ENCODE measurements at regions not wholly inside any gene's neighbourhood (a gene's known extent, or its start where the extent isn't known, plus 50 kb on each side); places are given as distances from the start of the nearest gene placed in this dataset.

DNA sequence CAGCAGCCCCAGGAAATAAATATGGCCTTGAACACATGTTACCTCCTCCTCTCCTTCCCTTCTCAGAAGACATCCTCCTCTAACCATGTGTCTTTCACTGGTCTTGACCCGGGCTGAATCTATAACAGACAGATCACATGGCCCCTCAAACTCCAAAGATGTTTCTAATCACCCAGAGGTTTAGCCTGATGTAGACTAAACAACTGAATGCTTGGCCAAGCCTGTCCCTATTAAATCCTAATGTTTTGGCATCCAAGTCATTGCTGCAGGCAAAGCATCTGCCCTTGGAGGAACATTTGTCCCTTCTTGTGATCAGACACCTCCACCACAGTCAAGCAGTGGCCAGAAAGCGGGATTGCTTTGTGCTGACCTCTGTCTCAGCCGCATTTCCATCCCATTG lies 65.5 kb downstream of the ANKRD60 start:
- no peaks in the 10 kb centered on the region for H3K36me3 ChIP-seq (ENCODE audit: insufficient read depth, low read depth, low read length)
- no peaks in the 10 kb centered on the region; the same call in 1 of the 2 replicates for H3K4me1 ChIP-seq (ENCODE audit: insufficient read depth, low read length)
- no peaks in the 10 kb centered on the region for H3K27me3 ChIP-seq (ENCODE audit: insufficient read depth, low read length)
- H3K27ac ChIP-seq (ENCODE audit: low read length) = no peak overlapping the region
- no peaks in the 10 kb centered on the region for H3K9me3 ChIP-seq (ENCODE audit: insufficient read depth, low read depth, low read length)
- H3K9ac ChIP-seq (ENCODE audit: low read depth, low read length) = no peak overlapping the region
- no peak overlapping the region for H3K4me3 ChIP-seq (ENCODE audit: low read length)

DNA sequence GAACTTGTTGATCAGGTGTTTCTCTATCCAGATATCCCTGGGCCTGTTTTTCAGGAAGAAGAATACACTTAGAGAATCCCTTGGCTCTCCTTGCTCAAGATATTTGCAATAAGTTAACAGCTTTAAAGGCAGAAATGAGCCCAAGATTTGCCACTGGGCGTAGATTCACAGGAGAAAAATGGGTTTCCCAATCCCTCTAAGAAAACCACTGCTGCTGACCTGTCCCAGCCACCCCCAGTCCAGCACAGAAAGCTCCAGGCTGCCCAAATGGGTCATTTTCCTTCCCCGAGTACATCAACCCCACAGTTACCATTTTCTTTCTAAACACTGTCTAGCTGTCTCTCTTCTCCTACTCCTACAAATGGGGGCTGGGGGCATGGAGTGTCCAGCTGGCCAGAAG lies 67.3 kb downstream of the ANKRD60 start:
- no peak overlapping the region for H3K4me3 ChIP-seq (ENCODE audit: low read length)

DNA sequence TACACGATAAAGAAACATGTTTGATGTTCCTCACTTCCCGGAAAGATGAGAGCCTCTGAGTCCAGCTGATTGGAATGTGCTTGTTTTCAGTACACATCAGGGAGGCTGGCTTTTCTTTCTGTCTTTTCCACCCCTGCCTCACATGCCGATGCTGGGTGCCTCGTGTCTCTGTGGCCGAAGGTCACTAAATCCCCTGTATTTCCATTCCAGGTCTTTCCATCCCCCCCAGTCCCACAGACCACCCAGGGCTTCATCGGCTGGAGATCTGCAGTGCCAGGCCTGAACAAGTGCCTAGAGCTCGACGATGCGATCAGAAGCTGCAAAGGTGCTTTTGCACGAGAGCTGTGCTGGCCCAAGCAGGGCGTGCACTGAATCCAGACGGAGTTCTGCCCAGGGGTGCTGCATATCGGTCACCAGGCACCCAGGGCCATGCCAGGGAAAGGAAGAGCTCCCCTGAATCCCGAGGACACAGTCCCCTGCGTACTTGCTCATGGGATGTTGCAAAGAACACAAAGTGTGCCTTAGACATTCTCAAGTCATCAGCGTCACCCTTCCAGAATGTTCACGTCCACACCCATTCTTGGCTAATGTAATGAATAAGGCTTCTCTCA lies 67.9 kb downstream of the ANKRD60 start:
- no peaks in the 10 kb centered on the region; the same call in 1 of the 2 replicates for H3K4me1 ChIP-seq (ENCODE audit: insufficient read depth, low read length)
- H3K27me3 ChIP-seq (ENCODE audit: insufficient read depth, low read length) = no peaks in the 10 kb centered on the region
- no peak overlapping the region for H3K27ac ChIP-seq (ENCODE audit: low read length)
- no peaks in the 10 kb centered on the region for H3K9me3 ChIP-seq (ENCODE audit: insufficient read depth, low read depth, low read length)
- H3K4me3 ChIP-seq (ENCODE audit: low read length) = no peak overlapping the region
- H3K9ac ChIP-seq (ENCODE audit: low read depth, low read length) = no peak overlapping the region
- H3K36me3 ChIP-seq (ENCODE audit: insufficient read depth, low read depth, low read length) = no peaks in the 10 kb centered on the region

More for the DNA sequence above, 67.3 kb downstream of the ANKRD60 start:
- Histone ChIP-seq H3K9me3 (ENCODE audit: insufficient read depth, low read depth, low read length) (no peaks in the 10 kb centered on the region), H3K36me3 (ENCODE audit: insufficient read depth, low read depth, low read length) (no peaks in the 10 kb centered on the region), H3K9ac (ENCODE audit: low read depth, low read length) (no peak overlapping the region), H3K27me3 (ENCODE audit: insufficient read depth, low read length) (no peaks in the 10 kb centered on the region), H3K27ac (ENCODE audit: low read length) (no peak overlapping the region), H3K4me1 (ENCODE audit: insufficient read depth, low read length) (no peaks in the 10 kb centered on the region; the same call in 1 of the 2 replicates)

DNA sequence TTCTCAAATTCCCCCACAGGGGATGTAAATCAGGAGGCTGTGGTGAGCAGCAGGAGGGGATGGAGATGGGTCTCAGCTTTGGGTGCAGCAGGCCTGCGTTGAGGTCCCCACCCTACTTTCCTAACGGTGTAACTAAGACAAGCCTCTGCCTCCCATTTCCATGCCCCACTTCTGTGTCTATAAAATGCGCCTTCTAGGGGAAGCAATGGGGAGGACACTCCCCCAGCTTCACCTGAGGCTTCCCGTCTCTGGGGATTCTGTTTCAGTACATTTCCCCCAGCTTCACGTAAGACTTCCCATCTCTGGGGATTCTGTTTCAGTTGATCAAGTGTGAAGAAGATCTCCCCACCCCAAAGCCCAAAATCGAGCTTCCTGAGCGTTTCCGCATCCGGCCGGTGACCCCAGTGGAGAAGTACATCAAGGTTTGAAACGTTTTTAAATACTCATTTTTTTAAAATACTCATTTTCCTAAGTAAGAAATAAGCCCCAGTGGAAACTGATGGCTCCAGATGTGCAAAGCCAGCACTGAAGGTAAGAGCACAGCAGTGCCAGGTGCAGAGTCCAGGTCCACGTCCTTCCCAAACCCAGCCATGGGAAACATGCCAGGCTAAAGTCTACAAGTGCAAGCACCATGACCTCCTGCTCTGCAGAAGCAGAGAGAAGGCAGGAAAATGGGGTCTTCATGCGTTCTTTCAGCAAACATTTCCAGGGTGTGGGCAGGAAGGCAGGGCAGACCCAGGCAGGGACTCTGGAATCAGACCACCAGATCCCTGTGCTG lies 73.1 kb downstream of the ANKRD60 start:
- Histone ChIP-seq H3K27ac (ENCODE audit: low read length) (no peak overlapping the region), H3K27me3 (ENCODE audit: insufficient read depth, low read length) (peaks cover 17% of the 10 kb centered on the region), H3K4me1 (ENCODE audit: insufficient read depth, low read length) (no peaks in the 10 kb centered on the region; the same call in 1 of the 2 replicates)

DNA sequence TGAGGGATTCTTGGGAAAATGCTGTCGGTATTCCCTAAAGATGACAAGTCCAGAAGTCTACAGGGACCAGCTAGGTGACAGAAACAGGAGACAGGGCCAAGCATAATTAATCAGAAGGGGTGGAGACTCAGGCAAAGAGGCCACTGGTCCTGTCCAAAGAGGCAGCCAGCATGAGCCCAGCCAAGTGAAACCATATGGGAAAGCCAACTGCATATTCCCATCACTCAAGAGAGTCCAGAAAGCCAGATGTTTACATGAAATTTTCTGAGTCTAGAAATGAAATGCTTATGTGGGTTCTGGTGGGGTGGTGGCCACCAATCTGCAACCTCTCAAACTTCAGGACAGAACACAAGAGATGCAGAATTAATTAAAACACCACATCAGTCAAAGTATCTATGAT lies 74.3 kb downstream of the ANKRD60 start:
- Histone ChIP-seq H3K9me3 (ENCODE audit: insufficient read depth, low read depth, low read length) (no peaks in the 10 kb centered on the region), H3K27ac (ENCODE audit: low read length) (no peak overlapping the region), H3K4me1 (ENCODE audit: insufficient read depth, low read length) (no peaks in the 10 kb centered on the region), H3K36me3 (ENCODE audit: insufficient read depth, low read depth, low read length) (no peaks in the 10 kb centered on the region), H3K9ac (ENCODE audit: low read depth, low read length) (no peak overlapping the region), H3K4me3 (ENCODE audit: low read length) (no peak overlapping the region), H3K27me3 (ENCODE audit: insufficient read depth, low read length) (peaks cover 28% of the 10 kb centered on the region)

More for the DNA sequence above, 73.1 kb downstream of the ANKRD60 start:
- Histone ChIP-seq H3K4me3 (ENCODE audit: low read length) (no peak overlapping the region), H3K36me3 (ENCODE audit: insufficient read depth, low read depth, low read length) (no peaks in the 10 kb centered on the region), H3K9ac (ENCODE audit: low read depth, low read length) (no peak overlapping the region), H3K9me3 (ENCODE audit: insufficient read depth, low read depth, low read length) (no peaks in the 10 kb centered on the region)

DNA sequence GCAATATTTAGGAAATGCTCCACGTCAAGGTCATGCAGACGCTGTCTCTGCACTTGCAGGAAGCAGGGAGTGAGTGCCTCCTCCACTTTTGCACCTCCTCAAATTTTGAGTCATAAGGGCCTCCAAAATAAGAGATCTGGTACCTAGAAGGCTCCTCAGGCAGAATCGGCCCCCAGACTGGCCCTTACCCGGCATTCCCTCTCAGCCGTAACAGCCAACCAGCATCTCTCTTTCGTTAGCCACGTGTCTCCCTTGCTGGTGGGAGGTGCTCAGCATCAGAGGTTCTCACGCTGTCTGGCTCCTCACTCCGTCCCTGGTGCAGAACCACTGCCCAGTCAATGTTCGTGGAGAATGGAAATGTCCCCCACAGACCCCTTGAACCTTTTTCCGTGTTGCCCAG lies 75.3 kb downstream of the ANKRD60 start:
- Histone ChIP-seq H3K27ac (ENCODE audit: low read length) (no peak overlapping the region), H3K36me3 (ENCODE audit: insufficient read depth, low read depth, low read length) (no peaks in the 10 kb centered on the region), H3K4me1 (ENCODE audit: insufficient read depth, low read length) (no peaks in the 10 kb centered on the region), H3K9me3 (ENCODE audit: insufficient read depth, low read depth, low read length) (no peaks in the 10 kb centered on the region), H3K27me3 (ENCODE audit: insufficient read depth, low read length) (peaks cover 33% of the 10 kb centered on the region), H3K4me3 (ENCODE audit: low read length) (no peak overlapping the region), H3K9ac (ENCODE audit: low read depth, low read length) (no peak overlapping the region)

DNA sequence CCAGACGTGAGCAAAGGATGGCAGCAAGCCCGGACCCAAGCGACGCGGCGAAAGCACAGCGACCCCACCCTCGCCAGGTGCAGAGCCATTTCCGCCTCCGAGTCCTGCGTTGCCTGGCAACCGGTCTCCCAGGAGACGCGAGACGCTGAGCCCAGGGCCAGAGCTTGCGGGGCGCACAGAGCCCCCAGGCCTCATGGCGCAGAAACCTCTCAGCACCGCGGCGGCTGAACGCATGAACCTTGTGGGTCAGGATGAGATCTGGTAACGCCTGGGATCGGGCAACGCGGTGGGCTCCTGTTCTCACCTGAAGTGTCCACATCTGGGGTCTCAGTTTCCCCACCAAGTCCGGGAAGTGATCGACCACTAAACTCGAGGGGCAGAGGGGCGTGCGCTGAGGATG lies 77.7 kb downstream of the ANKRD60 start:
- H3K4me1 ChIP-seq (ENCODE audit: insufficient read depth, low read length) = no peaks in the 10 kb centered on the region
- peaks cover 33% of the 10 kb centered on the region for H3K27me3 ChIP-seq (ENCODE audit: insufficient read depth, low read length)
- peak overlapping the region; percentile 59; the same call in 1 of the 2 replicates for H3K4me3 ChIP-seq (ENCODE audit: low read length)
- H3K36me3 ChIP-seq (ENCODE audit: insufficient read depth, low read depth, low read length) = no peaks in the 10 kb centered on the region
- H3K9ac ChIP-seq (ENCODE audit: low read depth, low read length) = no peak overlapping the region
- no peak overlapping the region for H3K27ac ChIP-seq (ENCODE audit: low read length)
- H3K9me3 ChIP-seq (ENCODE audit: insufficient read depth, low read depth, low read length) = no peaks in the 10 kb centered on the region

DNA sequence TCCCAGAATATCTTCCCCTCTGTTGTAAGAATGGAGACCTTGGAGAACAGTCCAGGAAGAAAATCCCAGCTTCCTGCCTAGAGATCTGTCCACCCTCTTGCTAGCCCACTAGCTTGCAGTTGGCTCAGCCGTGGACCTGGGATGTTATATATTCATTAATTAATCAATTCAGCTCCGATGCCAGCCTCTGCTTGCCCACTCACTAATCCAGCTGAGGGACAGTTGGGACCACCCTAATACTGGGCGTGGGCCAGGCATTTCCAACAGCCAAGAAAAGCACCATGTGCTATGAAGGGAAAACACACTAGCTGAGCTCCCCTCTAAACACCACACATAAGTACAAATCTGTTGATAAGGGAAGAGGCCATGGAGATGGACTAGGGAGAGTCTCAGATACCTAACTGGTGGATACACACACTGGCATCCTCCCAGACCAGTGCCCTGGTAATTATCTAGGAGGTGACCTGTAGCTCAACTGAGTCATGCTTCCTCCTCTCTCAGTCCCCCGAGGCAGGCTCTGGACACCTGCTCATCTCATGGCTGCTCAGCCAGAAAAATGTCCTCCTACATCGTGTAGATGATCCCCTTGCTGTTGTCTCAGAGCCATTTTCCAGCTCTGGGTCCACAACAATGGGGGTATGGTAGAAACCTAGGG lies 78.9 kb downstream of the ANKRD60 start:
- Histone ChIP-seq H3K9ac (ENCODE audit: low read depth, low read length) (no peak overlapping the region), H3K36me3 (ENCODE audit: insufficient read depth, low read depth, low read length) (no peaks in the 10 kb centered on the region), H3K4me1 (ENCODE audit: insufficient read depth, low read length) (no peaks in the 10 kb centered on the region), H3K27me3 (ENCODE audit: insufficient read depth, low read length) (peaks cover 33% of the 10 kb centered on the region), H3K27ac (ENCODE audit: low read length) (no peak overlapping the region), H3K4me3 (ENCODE audit: low read length) (no peak overlapping the region), H3K9me3 (ENCODE audit: insufficient read depth, low read depth, low read length) (no peaks in the 10 kb centered on the region)

DNA sequence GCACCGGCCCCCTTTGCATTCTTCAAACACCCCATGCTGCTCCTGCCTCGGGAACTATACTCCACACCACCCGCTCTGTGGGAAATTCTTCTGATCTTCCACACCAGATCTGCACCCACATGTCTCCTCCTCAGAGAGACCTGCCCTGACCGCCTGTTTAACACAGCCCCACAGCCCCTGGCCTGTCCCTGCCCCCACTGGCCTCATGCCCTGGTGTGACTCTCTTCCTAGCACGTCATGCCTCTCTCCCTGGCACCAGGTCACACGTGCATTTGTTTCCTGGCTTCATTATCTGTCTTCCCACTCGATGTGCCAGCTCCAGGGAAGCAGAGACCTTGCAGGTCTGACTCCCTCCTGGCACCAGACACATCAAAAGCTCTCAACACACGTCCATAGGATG lies 79.6 kb downstream of the ANKRD60 start:
- no peak overlapping the region for H3K27ac ChIP-seq (ENCODE audit: low read length)
- H3K27me3 ChIP-seq (ENCODE audit: insufficient read depth, low read length) = peaks cover 33% of the 10 kb centered on the region

DNA sequence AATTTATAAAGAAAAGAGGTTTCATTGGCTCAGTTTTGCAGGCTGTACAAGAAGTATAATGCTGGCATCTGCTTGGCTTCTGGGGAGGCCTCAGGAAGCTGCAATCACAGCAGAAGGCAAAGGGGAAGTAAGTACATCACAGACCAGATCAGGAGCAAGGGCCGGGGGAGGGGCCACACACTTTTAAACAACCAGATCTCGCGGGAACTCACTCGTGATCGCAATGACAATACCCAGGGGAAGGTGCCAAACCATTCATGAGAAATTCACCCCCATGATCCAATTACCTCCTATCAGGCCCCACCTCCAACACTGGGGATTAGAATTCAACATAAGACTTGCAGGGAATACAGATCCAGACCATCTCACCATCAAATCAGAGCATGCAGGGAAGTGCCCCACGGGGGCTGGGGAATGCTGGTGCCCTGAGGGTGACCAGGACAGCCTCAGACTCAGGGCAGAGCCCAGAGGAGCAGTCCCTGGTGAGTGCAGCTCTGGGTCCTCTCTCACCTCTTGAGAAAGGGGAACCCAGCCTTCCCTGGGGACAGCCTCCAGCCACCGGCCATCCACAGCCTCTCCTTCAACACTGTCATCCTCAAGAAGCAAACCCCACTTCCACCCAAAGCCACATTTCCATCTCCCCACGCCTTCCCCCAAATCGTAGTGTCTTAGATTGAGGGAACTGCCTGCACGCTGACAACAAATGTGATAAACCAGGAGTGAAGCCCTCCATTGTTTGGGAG lies 80.7 kb downstream of the ANKRD60 start:
- no peaks in the 10 kb centered on the region for H3K36me3 ChIP-seq (ENCODE audit: insufficient read depth, low read depth, low read length)
- no peak overlapping the region for H3K4me3 ChIP-seq (ENCODE audit: low read length)
- H3K9ac ChIP-seq (ENCODE audit: low read depth, low read length) = no peak overlapping the region
- no peaks in the 10 kb centered on the region for H3K9me3 ChIP-seq (ENCODE audit: insufficient read depth, low read depth, low read length)
- H3K27me3 ChIP-seq (ENCODE audit: insufficient read depth, low read length) = peaks cover 26% of the 10 kb centered on the region
- H3K27ac ChIP-seq (ENCODE audit: low read length) = no peak overlapping the region
- no peaks in the 10 kb centered on the region for H3K4me1 ChIP-seq (ENCODE audit: insufficient read depth, low read length)

More for the DNA sequence above, 79.6 kb downstream of the ANKRD60 start:
- Histone ChIP-seq H3K4me3 (ENCODE audit: low read length) (no peak overlapping the region), H3K4me1 (ENCODE audit: insufficient read depth, low read length) (no peaks in the 10 kb centered on the region), H3K9ac (ENCODE audit: low read depth, low read length) (no peak overlapping the region), H3K36me3 (ENCODE audit: insufficient read depth, low read depth, low read length) (no peaks in the 10 kb centered on the region), H3K9me3 (ENCODE audit: insufficient read depth, low read depth, low read length) (no peaks in the 10 kb centered on the region)

DNA sequence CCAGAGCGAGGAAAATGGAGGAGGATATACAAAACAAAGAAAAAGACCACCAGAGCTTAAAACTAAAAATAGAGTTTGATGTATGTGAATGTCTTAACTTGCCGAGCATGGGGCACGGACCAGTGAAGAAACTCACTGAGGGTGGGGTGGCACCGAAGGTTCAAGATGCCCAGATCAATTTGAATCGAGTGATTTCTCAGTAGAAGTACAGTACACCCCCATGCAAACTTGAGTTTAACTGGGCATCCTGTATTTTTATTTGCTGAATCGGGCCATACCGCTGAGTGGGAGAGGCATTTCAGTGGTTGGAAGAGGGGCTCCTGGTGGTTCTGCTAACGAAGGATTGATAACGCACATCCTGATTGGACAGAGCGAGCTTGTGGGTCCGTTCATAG lies 81.7 kb downstream of the ANKRD60 start:
- H3K4me3 ChIP-seq (ENCODE audit: low read length) = no peak overlapping the region
- H3K27ac ChIP-seq (ENCODE audit: low read length) = no peak overlapping the region
- H3K9ac ChIP-seq (ENCODE audit: low read depth, low read length) = no peak overlapping the region
- no peaks in the 10 kb centered on the region for H3K9me3 ChIP-seq (ENCODE audit: insufficient read depth, low read depth, low read length)
- H3K27me3 ChIP-seq (ENCODE audit: insufficient read depth, low read length) = peaks cover 26% of the 10 kb centered on the region
- no peaks in the 10 kb centered on the region for H3K36me3 ChIP-seq (ENCODE audit: insufficient read depth, low read depth, low read length)
- H3K4me1 ChIP-seq (ENCODE audit: insufficient read depth, low read length) = no peaks in the 10 kb centered on the region

Data from iPS-20b (cell line).